ENCODE measurements at regions not wholly inside any gene's neighbourhood (a gene's known extent, or its start where the extent isn't known, plus 50 kb on each side); places are given as distances from the start of the nearest gene placed in this dataset.

DNA sequence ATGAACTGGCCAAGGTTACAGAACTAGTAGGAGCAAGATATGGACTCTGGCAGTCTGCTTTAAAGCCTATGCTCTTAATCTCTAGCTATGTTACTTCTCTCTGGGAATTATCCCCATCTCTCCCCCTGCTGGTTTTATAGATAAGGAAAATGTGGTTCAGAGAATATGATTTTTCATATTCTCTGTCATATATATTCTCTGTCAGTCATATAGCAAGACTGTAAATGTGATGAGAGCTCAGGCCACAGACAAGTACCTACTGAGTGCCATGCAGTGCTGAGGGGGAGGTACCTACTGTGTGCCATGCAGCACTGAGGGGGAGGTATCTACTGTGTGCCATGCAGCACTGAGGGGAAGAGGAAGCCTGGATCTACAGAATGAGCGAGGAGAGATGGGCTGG lies 220.3 kb upstream of the FGGY start (continued):
- TF ChIP-seq JUND (IDR thresholded peaks at IDR 0.05; ENCODE audit: borderline replicate concordance, low read depth, low read length) (peak; percentile 51; the same call in 1 of the 2 replicates), JUND (tag; IDR thresholded peaks at IDR 0.05; ENCODE audit: borderline replicate concordance, low read depth, low read length) (no peak), CSDE1 (IDR thresholded peaks at IDR 0.05) (no peak), ZNF699 (CRISPR knock-in tag; IDR thresholded peaks at IDR 0.05; ENCODE audit: insufficient replicate concordance) (no peak), NCOA1 (IDR thresholded peaks at IDR 0.05; ENCODE audit: low read depth) (no peak), KHSRP (IDR thresholded peaks at IDR 0.05) (no peak), ZNF217 (CRISPR knock-in tag; IDR thresholded peaks at IDR 0.05) (no peak), RUNX1 (IDR thresholded peaks at IDR 0.05; ENCODE audit: low read depth) (no peak), NR1H2 (CRISPR knock-in tag; IDR thresholded peaks at IDR 0.05) (no peak), CEBPG (CRISPR knock-in tag; IDR thresholded peaks at IDR 0.05) (no peak), CEBPG (tag; conservative IDR thresholded peaks at IDR 0.05 in 1 of 2, IDR thresholded peaks at IDR 0.05 in 1 of 2) (no peak), TEAD4 (IDR thresholded peaks at IDR 0.05; ENCODE audit: low read length) (peak; percentile 85), TEAD4 (CRISPR knock-in tag; IDR thresholded peaks at IDR 0.05; ENCODE audit: borderline replicate concordance) (no peak), ARID4B (CRISPR knock-in tag; IDR thresholded peaks at IDR 0.05) (no peak), PTBP1 (IDR thresholded peaks at IDR 0.05; ENCODE audit: low read depth, low read length) (no peak)
- TF ChIP-seq, protein P1, sequence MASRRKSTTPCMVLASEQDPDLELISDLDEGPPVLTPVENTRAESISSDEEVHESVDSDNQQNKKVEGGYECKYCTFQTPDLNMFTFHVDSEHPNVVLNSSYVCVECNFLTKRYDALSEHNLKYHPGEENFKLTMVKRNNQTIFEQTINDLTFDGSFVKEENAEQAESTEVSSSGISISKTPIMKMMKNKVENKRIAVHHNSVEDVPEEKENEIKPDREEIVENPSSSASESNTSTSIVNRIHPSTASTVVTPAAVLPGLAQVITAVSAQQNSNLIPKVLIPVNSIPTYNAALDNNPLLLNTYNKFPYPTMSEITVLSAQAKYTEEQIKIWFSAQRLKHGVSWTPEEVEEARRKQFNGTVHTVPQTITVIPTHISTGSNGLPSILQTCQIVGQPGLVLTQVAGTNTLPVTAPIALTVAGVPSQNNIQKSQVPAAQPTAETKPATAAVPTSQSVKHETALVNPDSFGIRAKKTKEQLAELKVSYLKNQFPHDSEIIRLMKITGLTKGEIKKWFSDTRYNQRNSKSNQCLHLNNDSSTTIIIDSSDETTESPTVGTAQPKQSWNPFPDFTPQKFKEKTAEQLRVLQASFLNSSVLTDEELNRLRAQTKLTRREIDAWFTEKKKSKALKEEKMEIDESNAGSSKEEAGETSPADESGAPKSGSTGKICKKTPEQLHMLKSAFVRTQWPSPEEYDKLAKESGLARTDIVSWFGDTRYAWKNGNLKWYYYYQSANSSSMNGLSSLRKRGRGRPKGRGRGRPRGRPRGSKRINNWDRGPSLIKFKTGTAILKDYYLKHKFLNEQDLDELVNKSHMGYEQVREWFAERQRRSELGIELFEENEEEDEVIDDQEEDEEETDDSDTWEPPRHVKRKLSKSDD (conservative IDR thresholded peaks at IDR 0.05; ENCODE audit: low read length), result no peak
